Vagina (tissue), 2 donors: ENCODE measurements at regions not wholly inside any gene's neighbourhood (a gene's known extent, or its start where the extent isn't known, plus 50 kb on each side); places are given as distances from the start of the nearest gene placed in this dataset.
"Not testable (repeated sequence)": the region's sequence is repeated elsewhere in the genome, so short reads cannot be mapped to it uniquely, and the experiment has no call there.

Source experiments
- DNase-seq, 2 donors: peaks; one replicate each; pipeline ENCODE4 v3.0.0-alpha.2; 2017; ENCODE audit errors: extremely low spot score in 2 of 2
- H3K27ac ChIP-seq: fragments of 200-600 bp; sonication (generic); one replicate; pipeline ENCODE4 v1.5.1; 2019
- H3K27me3 ChIP-seq: fragments of 200-600 bp; sonication (generic); one replicate; pipeline ENCODE4 v1.5.1; 2019
- H3K36me3 ChIP-seq, 2 donors: fragments of 200-600 bp; sonication (generic); one replicate each; pipeline ENCODE4 v1.5.1; 2017 to 2019
- H3K4me1 ChIP-seq: fragments of 200-600 bp; sonication (generic); one replicate; pipeline ENCODE4 v1.5.1; 2019
- H3K4me3 ChIP-seq, 2 donors: fragments of 200-600 bp; sonication (generic); 1 replicate in 1 of 2; 2 replicates in 1 of 2; pipeline ENCODE4 v1.5.1; 2016 to 2019
- H3K9me3 ChIP-seq: fragments of 200-600 bp; sonication (generic); one replicate; pipeline ENCODE4 v1.5.1; 2019
- CTCF ChIP-seq, 3 experiments: fragments of 450-650 bp in 2 of 3; fragments of 200-600 bp in 1 of 3; sonication (generic) in 1 of 3; IDR thresholded peaks; one replicate each; pipeline ENCODE4 v1.5.1; 2017 to 2019; ENCODE audit warnings: antibody characterized with exemption in 3 of 3, mild to moderate bottlenecking in 2 of 3, moderate library complexity in 2 of 3
- POLR2A ChIP-seq, 2 donors: fragments of 450-650 bp; IDR thresholded peaks; one replicate each; pipeline ENCODE4 v1.6.1; 2017; ENCODE audit warnings: antibody characterized with exemption in 2 of 2, mild to moderate bottlenecking in 2 of 2, moderate library complexity in 2 of 2
- POLR2AphosphoS5 ChIP-seq, 2 donors: sonication (generic); formaldehyde crosslinking; IDR thresholded peaks; one replicate each; pipeline ENCODE4 v1.9.0; 2017; ENCODE audit warnings: antibody characterized with exemption in 2 of 2, mild to moderate bottlenecking in 2 of 2, low read depth in 1 of 2; ENCODE audit not compliant: insufficient read depth in 1 of 2
- intact Hi-C: fragments of 100-400 bp; cut with DNase I; formaldehyde crosslinking; loops from one replicate; pipeline ENCODE4 v1.15.1; 2023

DNA sequence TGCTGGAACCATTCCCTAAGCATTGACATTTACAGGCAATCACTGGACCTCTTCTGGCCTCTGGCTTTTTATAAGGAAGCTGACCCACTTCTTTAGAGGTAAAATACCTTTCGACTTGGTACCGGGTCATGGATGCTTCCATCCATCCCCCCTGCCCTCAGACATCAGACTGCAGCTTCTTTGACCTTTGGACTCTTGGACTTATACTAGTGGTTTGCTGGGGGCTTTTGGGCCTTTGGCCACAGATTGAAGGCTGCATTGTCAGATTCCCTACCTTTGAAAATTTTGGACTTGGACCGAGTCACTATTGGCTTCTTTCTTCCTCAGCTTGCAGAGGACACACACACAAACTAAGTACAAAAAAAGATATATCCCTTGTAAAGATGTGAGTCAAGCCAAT is 86.1 kb downstream of the TTC6 start:
- Histone ChIP-seq H3K36me3 (no peaks in the 10 kb centered on the region), H3K27me3 (no peaks in the 10 kb centered on the region), H3K4me3 (no peak overlapping the region), H3K9me3 (no peaks in the 10 kb centered on the region), H3K27ac (no peak overlapping the region), H3K4me1 (no peaks in the 10 kb centered on the region)
- intact Hi-C loops, result loop anchor here (2.0 kb wide), 1 partner anchor 61 kb away; no protein-coding TSS in a partner anchor
- DNase-seq, result no peak
- TF ChIP-seq CTCF (IDR thresholded peaks at IDR 0.05) (no peak), POLR2A (IDR thresholded peaks at IDR 0.05) (no peak), POLR2AphosphoS5 (IDR thresholded peaks at IDR 0.05; ENCODE audit: insufficient read depth in 1 of 2, low read depth in 1 of 2) (no peak)

DNA sequence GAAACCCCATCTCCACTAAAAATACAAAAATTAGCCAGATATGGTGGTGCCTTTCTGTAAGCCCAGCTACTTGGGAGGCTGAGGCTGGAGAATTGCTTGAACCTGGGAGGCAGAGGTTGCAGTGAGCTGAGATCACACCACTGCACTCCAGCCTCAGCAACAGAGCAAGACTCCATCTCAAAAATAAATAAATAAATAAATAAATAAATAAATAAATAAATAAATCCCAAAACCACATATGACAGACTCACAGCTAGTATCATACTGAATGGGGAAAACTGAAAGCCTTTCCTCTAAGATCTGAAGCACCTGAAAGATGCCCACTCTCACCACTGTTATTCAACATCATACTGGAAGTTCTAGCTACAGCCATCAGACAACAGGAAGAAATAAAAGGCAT is 97.3 kb downstream of the TTC6 start:
- H3K4me1 ChIP-seq, DNase-seq, H3K9me3 ChIP-seq, H3K27me3 ChIP-seq, intact Hi-C loops, H3K4me3 ChIP-seq, H3K36me3 ChIP-seq, H3K27ac ChIP-seq: not testable (repeated sequence)

DNA sequence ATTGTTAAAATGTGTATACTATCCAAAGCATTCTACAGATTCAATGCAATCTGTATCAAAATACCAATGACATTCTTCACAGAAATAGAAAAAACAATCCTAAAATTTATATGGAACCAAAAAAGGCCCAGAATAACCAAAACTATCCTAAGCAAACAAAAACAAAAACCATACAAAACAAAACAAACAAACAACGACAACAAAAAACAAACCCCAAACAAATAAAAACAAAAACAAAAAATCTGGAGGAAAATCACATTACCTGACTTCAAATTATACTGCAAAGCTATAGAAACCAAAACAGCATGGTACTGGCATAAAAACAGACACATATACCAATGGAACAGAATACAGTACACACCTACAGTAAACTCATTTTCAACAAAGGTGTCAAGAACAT is 98.0 kb downstream of the TTC6 start:
- H3K9me3 ChIP-seq, H3K4me3 ChIP-seq, H3K4me1 ChIP-seq, H3K27ac ChIP-seq, intact Hi-C loops, H3K36me3 ChIP-seq, H3K27me3 ChIP-seq, DNase-seq: not testable (repeated sequence)

DNA sequence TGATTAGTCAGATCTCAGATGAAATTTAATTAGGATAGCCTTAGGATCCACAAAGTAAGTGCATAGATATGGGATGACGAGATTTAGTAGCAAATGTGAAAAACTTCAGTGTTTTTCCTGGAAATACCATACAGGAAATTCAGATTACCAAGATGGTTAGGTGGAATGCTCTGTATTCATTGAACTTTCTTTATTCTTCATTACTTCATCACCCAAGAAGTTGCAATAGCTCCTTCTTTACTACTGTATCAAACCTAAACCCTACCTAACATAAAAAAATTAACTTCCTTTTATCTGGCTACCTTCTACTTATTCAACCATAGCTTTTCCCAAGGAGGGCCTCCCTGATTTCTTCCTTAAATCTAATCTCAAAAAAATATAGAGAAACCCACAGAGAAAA is 100.4 kb downstream of the TTC6 start:
- no peak overlapping the region for H3K4me3 ChIP-seq
- H3K27me3 ChIP-seq, result no peaks in the 10 kb centered on the region
- no peak overlapping the region for H3K27ac ChIP-seq
- no peak for DNase-seq
- no peaks in the 10 kb centered on the region for H3K4me1 ChIP-seq
- TF ChIP-seq POLR2A (IDR thresholded peaks at IDR 0.05) (no peak), POLR2AphosphoS5 (IDR thresholded peaks at IDR 0.05; ENCODE audit: insufficient read depth in 1 of 2, low read depth in 1 of 2) (no peak), CTCF (IDR thresholded peaks at IDR 0.05) (no peak)
- peaks cover 6% of the 10 kb centered on the region for H3K9me3 ChIP-seq
- intact Hi-C loops, result no loop called here
- no peaks in the 10 kb centered on the region for H3K36me3 ChIP-seq

GRCh38 chr14:37697489-37698121 is 102.2 kb downstream of the TTC6 start:
- no peaks in the 10 kb centered on the region for H3K27me3 ChIP-seq
- TF ChIP-seq POLR2A (IDR thresholded peaks at IDR 0.05) (no peak), CTCF (IDR thresholded peaks at IDR 0.05) (no peak), POLR2AphosphoS5 (IDR thresholded peaks at IDR 0.05; ENCODE audit: insufficient read depth in 1 of 2, low read depth in 1 of 2) (no peak)
- no peak overlapping the region for H3K4me3 ChIP-seq
- H3K27ac ChIP-seq, result no peak overlapping the region
- intact Hi-C loops, result no loop called here
- peaks cover 6% of the 10 kb centered on the region for H3K9me3 ChIP-seq
- no peaks in the 10 kb centered on the region for H3K4me1 ChIP-seq
- no peak for DNase-seq
- H3K36me3 ChIP-seq, result no peaks in the 10 kb centered on the region

GRCh38 chr14:37698840-37699777 is 103.7 kb downstream of the TTC6 start:
- no peak for TF ChIP-seq POLR2AphosphoS5 (IDR thresholded peaks at IDR 0.05; ENCODE audit: insufficient read depth in 1 of 2, low read depth in 1 of 2)
- no peak for TF ChIP-seq CTCF (IDR thresholded peaks at IDR 0.05)
- no peak for TF ChIP-seq POLR2A (IDR thresholded peaks at IDR 0.05)
- Histone ChIP-seq H3K27ac (no peak overlapping the region), H3K4me3 (no peak overlapping the region), H3K27me3 (no peaks in the 10 kb centered on the region), H3K36me3 (no peaks in the 10 kb centered on the region), H3K4me1 (no peaks in the 10 kb centered on the region), H3K9me3 (no peaks in the 10 kb centered on the region)
- no peak for DNase-seq
- intact Hi-C loops, result no loop called here
